Mesothelial cell of epicardium (in vitro differentiated cells): ENCODE measurements at regions not wholly inside any gene's neighbourhood (a gene's known extent, or its start where the extent isn't known, plus 50 kb on each side); places are given as distances from the start of the nearest gene placed in this dataset.

Experiments
- DNase-seq, 2 experiments: peaks; one replicate each; pipeline ENCODE4 v3.0.0; 2021; ENCODE audit warnings: low spot score in 2 of 2; ENCODE audit not compliant: unreplicated experiment in 2 of 2
- H3K27ac Mint-ChIP-seq: 2 replicates; pipeline ENCODE4 v1.8.0; 2021; ENCODE audit warnings: mixed read lengths
- H3K27me3 Mint-ChIP-seq: 2 replicates; pipeline ENCODE4 v1.8.0; 2021; ENCODE audit warnings: low read depth, mixed read lengths
- H3K36me3 Mint-ChIP-seq: 2 replicates; pipeline ENCODE4 v1.8.0; 2021; ENCODE audit warnings: mixed read lengths
- H3K4me1 Mint-ChIP-seq: 2 replicates; pipeline ENCODE4 v1.8.0; 2021; ENCODE audit warnings: mixed read lengths
- H3K4me3 Mint-ChIP-seq: 2 replicates; pipeline ENCODE4 v1.8.0; 2021; ENCODE audit warnings: mild to moderate bottlenecking, moderate library complexity, mixed read lengths
- H3K9me3 Mint-ChIP-seq: 2 replicates; pipeline ENCODE4 v1.8.0; 2021; ENCODE audit warnings: mixed read lengths
- CTCF ChIP-seq: fragments of 200-600 bp; sonication (generic); IDR thresholded peaks from one replicate; pipeline ENCODE4 v1.5.0; 2021; ENCODE audit warnings: antibody characterized with exemption; ENCODE audit not compliant: unreplicated experiment

GRCh38 chr1:78387871-78388270 lies 102.9 kb upstream of the PTGFR start:
- no peaks in the 10 kb centered on the region for H3K36me3 Mint-ChIP-seq

GRCh38 chr1:78388275-78388674 lies 102.5 kb upstream of the PTGFR start:
- peaks cover 16% of the 10 kb centered on the region for H3K9me3 Mint-ChIP-seq
- no peak overlapping the region for H3K4me3 Mint-ChIP-seq
- H3K27ac Mint-ChIP-seq: no peak overlapping the region
- no peak for TF ChIP-seq CTCF
- peaks cover 2% of the 10 kb centered on the region for H3K4me1 Mint-ChIP-seq
- H3K27me3 Mint-ChIP-seq: peaks cover 11% of the 10 kb centered on the region
- H3K36me3 Mint-ChIP-seq: no peaks in the 10 kb centered on the region
- no peak for DNase-seq

More at GRCh38 chr1:78387871-78388270, 102.9 kb upstream of the PTGFR start:
- no peak overlapping the region for H3K4me3 Mint-ChIP-seq
- peaks cover 12% of the 10 kb centered on the region for H3K9me3 Mint-ChIP-seq
- H3K27ac Mint-ChIP-seq: no peak overlapping the region
- no peak for DNase-seq
- TF ChIP-seq CTCF: no peak
- H3K4me1 Mint-ChIP-seq: peaks cover 2% of the 10 kb centered on the region
- peaks cover 11% of the 10 kb centered on the region for H3K27me3 Mint-ChIP-seq

GRCh38 chr1:78401148-78401547 lies 89.6 kb upstream of the PTGFR start:
- H3K4me1 Mint-ChIP-seq: no peaks in the 10 kb centered on the region
- no peak for DNase-seq
- peaks cover 16% of the 10 kb centered on the region for H3K9me3 Mint-ChIP-seq
- no peak for TF ChIP-seq CTCF
- no peak overlapping the region for H3K4me3 Mint-ChIP-seq
- peaks cover 14% of the 10 kb centered on the region for H3K27me3 Mint-ChIP-seq
- no peaks in the 10 kb centered on the region for H3K36me3 Mint-ChIP-seq
- H3K27ac Mint-ChIP-seq: no peak overlapping the region

- TF ChIP-seq CTCF: no peak
- Mint-ChIP-seq H3K36me3 (peaks cover 1% of the 10 kb centered on the region), H3K27me3 (peaks cover 8% of the 10 kb centered on the region), H3K4me1 (no peaks in the 10 kb centered on the region), H3K27ac (no peak overlapping the region), H3K9me3 (peaks cover 35% of the 10 kb centered on the region), H3K4me3 (no peak overlapping the region)
- DNase-seq: no peak
These were observed 82.6 kb upstream of the PTGFR start for GRCh38 chr1:78408192-78408591.

GRCh38 chr1:78408810-78409209 lies 82.0 kb upstream of the PTGFR start:
- DNase-seq: no peak
- no peak for TF ChIP-seq CTCF
- H3K36me3 Mint-ChIP-seq: peaks cover 1% of the 10 kb centered on the region
- H3K27ac Mint-ChIP-seq: no peak overlapping the region
- H3K9me3 Mint-ChIP-seq: peaks cover 35% of the 10 kb centered on the region
- no peaks in the 10 kb centered on the region for H3K4me1 Mint-ChIP-seq
- H3K27me3 Mint-ChIP-seq: peaks cover 9% of the 10 kb centered on the region
- no peak overlapping the region for H3K4me3 Mint-ChIP-seq

- Mint-ChIP-seq H3K4me3 (no peak overlapping the region), H3K27ac (no peak overlapping the region), H3K36me3 (peaks cover 1% of the 10 kb centered on the region), H3K4me1 (no peaks in the 10 kb centered on the region), H3K27me3 (peaks cover 11% of the 10 kb centered on the region), H3K9me3 (peaks cover 25% of the 10 kb centered on the region)
- DNase-seq: no peak
- TF ChIP-seq CTCF: no peak
These were observed 80.1 kb upstream of the PTGFR start for GRCh38 chr1:78410643-78411042.
